Inferior parietal cortex (tissue), 1 donor: ENCODE measurements at regions not wholly inside any gene's neighbourhood (a gene's known extent, or its start where the extent isn't known, plus 50 kb on each side); places are given as distances from the start of the nearest gene placed in this dataset.
"Not testable (repeated sequence)": the region's sequence is repeated elsewhere in the genome, so short reads cannot be mapped to it uniquely, and the experiment has no call there.

Experiments
- DNase-seq: peaks from one replicate; pipeline ENCODE4 v3.0.0-alpha.2; 2016; ENCODE audit errors: extremely low spot score

DNA sequence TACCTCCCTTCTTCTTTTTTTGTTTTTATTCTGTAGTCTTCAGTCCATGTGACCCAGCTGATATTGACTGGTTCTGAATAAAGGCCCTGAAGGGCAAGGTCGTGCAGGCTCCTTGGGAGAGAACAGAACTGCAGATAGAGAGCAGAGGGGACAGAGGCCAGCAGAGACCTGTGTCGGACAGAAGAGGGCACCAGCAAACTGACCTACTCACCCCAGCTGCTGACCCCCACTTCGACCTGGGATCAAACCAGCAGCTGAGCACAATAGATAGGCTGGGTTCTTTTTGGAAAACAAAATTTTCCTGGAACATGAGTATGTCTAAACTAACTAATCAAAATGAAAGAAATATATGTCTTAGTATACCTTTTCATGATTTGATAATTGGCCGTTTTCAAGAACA lies 695.1 kb downstream of the NR2F1-AS1 start:
- DNase-seq: no peak

GRCh38 chr5:92884469-92884868 lies 696.5 kb downstream of the NR2F1-AS1 start:
- DNase-seq: no peak

DNA sequence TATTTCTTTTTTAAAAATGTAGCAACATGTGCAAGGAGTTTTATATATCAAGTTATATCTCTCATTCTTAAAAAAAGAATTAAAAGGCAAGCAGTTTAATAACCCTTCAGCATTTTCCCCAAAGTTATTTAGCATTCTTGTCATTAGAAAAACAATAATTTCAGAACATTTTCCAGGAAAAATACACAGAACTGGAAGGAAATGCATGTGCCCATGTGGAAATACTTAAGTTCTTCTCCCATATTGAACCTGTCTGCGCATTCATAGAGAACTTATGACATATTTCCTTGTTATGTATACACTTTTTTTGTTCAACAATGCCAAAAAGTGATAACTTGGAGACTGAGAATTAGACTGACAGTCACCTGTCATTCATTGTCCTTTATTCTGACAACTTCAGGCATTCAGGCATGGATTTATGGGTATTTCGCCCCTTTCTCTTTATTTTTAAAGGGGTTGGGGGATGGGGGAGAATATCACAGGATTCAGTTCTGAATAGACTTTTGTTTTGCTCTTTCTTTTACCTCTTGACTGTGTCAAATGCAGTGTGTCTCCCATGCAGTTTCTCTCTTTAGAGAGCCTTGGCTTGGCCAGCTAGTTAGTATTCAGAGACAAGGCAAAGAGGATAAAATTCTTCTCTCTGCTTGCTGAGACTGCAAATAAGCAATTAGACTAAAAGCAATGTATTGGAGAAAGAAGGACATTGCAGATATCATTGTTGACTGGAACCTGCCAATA lies 701.0 kb downstream of the NR2F1-AS1 start:
- no peak for DNase-seq

DNA sequence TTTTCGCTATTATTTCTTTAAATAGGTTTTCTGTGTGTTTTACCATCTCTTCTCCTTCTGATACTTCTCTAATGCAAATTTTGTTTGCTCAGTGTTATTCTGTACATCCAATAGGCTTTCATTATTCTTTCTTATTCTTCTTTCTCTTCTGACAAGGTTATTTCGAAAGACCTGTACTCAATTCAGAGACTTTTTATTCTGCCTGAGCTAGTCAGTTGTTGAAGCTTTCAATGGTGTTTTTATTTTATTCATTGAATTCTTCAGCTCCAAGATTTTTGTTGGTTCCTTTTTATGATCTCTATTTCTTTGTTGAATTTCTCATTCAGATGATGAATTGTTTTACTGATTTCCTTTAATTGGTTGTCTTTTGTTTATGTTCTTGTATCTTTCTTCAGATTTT lies 706.2 kb downstream of the NR2F1-AS1 start:
- no peak for DNase-seq

DNA sequence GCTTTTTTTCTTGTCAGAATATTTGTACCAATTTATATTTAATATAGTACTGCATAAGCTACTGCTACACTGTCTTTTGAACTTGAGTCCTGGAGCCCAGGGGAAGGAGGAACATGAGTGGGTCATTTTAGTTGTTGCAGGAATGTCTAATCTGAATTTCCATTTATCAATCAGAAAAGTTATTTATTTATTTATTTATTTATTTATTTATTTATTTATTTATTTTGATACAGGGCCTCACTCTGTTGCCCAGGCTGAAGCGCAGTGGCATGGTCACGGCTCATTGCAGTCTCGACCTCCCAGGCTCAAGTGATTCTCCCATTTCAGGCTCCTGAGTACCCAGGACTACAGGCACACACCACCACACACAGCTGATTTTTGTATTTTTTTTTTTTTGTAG lies 712.6 kb downstream of the NR2F1-AS1 start:
- no peak for DNase-seq

DNA sequence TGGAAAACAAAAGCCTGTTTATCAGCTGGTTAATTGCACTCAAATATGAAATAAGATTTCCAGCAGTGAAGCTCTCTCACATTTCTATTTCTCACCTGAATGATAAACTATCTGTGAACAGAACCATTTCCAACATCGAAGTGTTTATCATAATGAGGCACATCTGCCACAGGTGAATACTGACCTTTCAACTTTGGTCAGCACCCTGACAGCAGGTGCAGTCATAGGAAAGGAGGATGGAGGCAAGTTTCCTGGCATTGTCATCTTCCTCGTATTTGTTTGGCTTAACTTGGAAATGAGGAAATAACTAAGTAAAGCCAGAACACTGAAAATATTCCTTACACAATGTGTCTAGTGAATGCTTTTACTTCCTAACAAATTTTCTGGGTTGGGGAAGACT lies 716.4 kb downstream of the NR2F1-AS1 start:
- DNase-seq: no peak

- DNase-seq: no peak
These were observed 717.4 kb downstream of the NR2F1-AS1 start for GRCh38 chr5:92863666-92864065.

DNA sequence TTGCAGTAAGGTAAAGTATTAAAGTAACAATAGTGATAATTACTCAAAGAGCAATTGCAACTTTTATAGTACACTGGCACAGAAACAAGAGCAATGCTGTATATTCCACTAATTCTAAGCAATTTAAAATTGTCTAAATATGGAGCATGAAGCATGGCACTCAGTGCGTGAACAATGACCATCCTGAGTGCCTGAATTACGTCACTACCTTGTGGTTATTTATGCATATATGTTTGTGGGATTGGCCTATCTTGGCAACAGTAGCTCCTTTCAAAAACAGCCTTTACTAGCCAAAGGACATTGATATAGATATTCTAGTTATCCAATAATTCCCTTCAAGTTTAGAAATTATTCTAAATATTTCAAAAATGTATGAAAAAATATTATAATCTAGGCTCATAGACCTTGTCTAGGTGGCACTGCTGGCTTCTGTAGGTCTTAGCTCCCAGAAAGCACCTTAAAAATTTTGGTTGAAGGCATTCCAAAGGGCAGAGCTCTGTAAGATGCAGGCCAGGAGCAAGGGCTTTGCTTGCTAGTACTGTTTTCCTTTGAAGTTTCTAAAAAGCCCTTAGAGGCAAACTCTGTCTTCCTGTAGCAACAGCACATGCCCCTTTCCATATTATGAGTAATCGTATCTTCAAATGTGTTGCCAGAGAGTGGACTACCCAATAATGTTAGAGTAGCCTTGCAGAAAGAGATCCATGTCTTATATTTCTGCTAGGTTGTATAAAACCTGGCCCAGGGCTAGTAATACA lies 719.3 kb downstream of the NR2F1-AS1 start:
- DNase-seq: no peak

DNA sequence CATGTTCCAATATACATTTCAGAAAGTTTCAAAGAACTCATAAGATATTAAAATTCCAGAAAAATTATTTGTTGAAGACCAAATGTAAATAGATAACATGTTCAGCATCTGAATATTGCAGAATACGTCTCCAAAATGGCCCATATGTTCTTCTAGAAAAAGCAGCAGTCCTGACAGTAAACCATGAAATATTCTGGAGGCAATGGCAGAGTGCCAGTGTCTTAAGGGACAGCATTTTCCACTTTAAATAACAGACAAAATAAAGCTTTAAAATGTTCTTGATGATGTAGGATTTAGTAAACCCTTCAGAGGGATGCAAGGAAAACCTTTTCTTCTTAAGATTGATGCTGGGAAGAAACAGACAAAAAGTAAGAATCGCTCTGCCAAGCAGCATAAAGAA lies 721.0 kb downstream of the NR2F1-AS1 start:
- no peak for DNase-seq

GRCh38 chr5:92852219-92852618 lies 728.8 kb downstream of the NR2F1-AS1 start:
- no peak for DNase-seq

GRCh38 chr5:92850886-92851285 lies 730.1 kb downstream of the NR2F1-AS1 start:
- no peak for DNase-seq

DNA sequence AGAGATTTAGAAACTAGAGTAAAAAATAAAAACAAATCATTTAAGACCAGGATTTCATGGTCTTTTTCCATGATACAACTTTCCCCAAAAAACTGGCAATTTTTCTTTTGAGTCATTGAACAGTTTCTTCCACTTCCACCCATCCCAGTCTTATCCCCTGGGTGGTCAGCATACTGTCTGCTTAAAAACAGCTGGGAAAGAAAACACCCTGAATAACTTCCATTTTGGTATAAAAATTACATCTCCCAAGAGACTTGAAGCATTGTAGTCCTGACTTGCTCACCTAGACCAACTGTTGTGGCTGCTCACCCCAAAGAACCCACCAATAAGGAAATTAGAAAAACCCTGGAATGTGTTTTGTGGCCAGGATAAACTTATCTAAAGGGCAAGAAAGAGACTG lies 731.3 kb downstream of the NR2F1-AS1 start:
- no peak for DNase-seq

DNA sequence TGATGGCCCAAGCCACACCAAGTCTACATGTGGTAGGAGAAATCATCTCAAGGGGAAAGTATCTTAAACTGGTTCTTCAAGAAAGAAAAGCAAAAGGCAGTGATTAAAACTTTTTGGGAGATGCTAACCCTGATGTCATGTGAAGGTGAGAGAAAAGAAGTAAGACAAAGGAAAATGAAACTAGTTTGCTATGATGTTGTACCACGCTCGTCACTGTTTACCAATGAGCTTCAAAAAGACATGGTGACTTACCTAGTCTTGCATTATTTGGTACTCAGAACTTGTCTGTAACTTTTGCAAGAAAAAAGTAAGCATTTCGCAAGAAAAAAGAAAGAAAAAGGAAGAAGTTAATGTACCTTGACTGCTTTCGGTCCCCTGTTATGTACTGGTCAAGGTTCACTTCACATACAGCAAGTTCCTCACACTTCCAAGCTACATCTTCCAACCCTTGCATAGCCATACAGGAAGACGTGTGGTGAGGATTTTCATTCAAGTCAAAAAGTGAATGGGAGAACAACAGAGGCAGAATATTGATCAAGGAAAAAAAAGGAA lies 739.3 kb downstream of the NR2F1-AS1 start:
- DNase-seq: no peak

GRCh38 chr5:92838253-92838652 lies 742.8 kb downstream of the NR2F1-AS1 start:
- DNase-seq: no peak

DNA sequence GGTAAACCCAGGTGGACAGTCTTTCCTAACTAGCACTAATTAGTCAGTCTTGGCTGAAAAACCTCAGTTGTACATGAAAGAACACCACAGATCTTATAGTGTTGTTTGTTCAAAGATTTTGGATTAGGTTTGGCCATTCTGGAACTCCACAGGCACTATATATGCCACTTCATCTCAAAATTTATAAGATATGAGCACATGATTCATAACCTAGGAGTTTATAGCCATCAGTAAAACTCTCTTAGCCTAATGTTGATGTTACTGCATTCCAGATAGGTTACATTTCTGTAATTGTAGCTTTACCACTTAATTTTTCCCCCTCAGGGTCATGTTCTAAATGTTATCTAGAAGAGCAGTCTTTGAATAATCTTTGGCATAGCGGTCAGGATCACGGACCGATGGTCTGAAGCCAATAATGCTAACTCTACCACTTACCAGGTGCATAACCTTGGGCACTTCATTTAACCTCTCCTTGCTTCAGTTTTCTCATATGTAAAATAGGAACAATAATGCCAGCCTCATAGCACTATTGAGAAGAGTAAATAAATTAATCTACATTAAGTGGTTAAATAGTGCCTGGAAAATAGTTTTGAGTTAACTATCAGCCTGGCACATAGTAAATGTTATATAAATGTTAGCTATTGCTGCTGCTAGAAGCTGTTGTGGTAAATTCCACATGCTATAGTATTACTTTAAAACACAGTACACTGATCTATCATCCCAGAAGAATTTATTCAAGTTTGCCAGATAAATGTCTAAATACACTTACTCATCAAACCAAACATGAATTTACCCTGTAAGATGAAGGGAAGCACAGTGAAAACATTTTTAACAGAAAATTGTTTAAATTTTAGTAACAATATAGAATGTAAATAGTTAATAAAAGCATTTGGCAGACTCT lies 743.9 kb downstream of the NR2F1-AS1 start:
- no peak for DNase-seq

GRCh38 chr5:92835712-92836111 lies 745.3 kb downstream of the NR2F1-AS1 start:
- no peak for DNase-seq

GRCh38 chr5:92823551-92823950 lies 757.5 kb downstream of the NR2F1-AS1 start:
- not testable (repeated sequence) for DNase-seq

- DNase-seq: no peak
These were observed 758.8 kb downstream of the NR2F1-AS1 start for GRCh38 chr5:92822183-92822582.

DNA sequence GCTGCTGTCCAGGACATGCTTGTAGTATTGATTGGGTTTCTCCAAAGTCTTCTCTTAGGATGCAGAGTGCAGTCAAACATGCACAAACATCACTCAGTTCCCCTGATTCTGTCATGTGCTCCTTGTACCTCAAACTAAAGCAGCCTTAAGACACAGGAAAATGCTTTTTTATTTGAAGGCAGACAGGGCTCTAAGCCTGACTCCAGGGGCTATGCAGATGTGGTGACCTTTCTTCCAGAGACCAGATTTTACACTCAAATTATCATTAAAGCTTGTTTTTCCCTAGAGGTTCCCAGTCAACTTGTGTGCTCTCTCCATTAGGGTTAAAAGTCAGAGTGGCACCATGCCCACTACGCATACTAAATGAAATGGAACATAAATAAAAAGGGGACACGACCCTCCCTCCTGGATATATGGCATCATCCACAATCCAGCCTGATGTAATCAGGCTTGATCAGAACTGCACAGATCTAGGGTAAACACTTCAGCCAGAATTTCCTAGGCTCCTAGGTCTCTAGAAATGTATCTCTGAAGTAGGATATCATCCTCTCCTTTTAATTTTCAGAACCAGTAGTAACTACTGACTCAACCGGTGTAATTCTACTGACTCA lies 771.1 kb downstream of the NR2F1-AS1 start:
- no peak for DNase-seq

DNA sequence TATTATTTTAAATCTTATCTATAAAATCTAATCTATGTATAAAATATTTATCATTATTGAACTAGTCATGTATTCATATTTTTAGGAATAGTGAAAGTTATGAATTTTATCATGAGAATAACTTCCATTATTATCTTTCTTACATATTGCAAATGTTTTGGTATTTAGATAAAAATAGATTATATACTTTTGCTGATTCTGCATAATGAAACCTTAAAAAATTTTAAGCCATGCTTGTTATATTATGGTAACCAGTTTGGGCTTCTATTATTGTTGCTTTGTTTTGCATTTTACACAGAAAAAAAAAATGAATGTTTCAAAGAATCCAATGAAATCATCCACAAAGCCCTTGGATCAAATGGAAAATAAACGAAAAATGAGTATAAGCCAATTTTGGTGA lies 772.5 kb downstream of the NR2F1-AS1 start:
- no peak for DNase-seq

GRCh38 chr5:92807085-92807484 lies 773.9 kb downstream of the NR2F1-AS1 start:
- DNase-seq: no peak

- DNase-seq: no peak
These were observed 775.6 kb downstream of the NR2F1-AS1 start for GRCh38 chr5:92805446-92805845.
